HFF-Myc (cell line): ENCODE measurements at regions not wholly inside any gene's neighbourhood (a gene's known extent, or its start where the extent isn't known, plus 50 kb on each side); places are given as distances from the start of the nearest gene placed in this dataset.
A peak's percentile ranks its signal among the peaks of the same experiment; 100 is the strongest.

Source experiments
- DNase-seq: peaks from one replicate; pipeline ENCODE4 v3.0.0-alpha.2; 2011; ENCODE audit warnings: low read depth; ENCODE audit errors: extremely low read depth
- H3K4me3 ChIP-seq: replicated peaks from 2 replicates; pipeline ENCODE4 v1.5.1; 2011; ENCODE audit warnings: low read depth, mild to moderate bottlenecking, control low read depth, low read length
- CTCF ChIP-seq: IDR thresholded peaks from 2 replicates; pipeline ENCODE4 v1.5.1; 2012; ENCODE audit warnings: mild to moderate bottlenecking, low read depth, low read length, control low read depth; ENCODE audit errors: missing control alignments

- DNase-seq, result peak; percentile 75
- no peak overlapping the region for H3K4me3 ChIP-seq
- no peak for TF ChIP-seq CTCF
Observed at GRCh38 chr20:40506537-40506939, 182.5 kb downstream of the MAFB start.

GRCh38 chr20:40503119-40503518 is 185.9 kb downstream of the MAFB start:
- no peak overlapping the region for H3K4me3 ChIP-seq
- no peak for DNase-seq
- no peak for TF ChIP-seq CTCF

GRCh38 chr20:40502576-40502975 is 186.5 kb downstream of the MAFB start:
- no peak for TF ChIP-seq CTCF
- no peak for DNase-seq
- no peak overlapping the region for H3K4me3 ChIP-seq

- no peak for DNase-seq
- no peak for TF ChIP-seq CTCF
- H3K4me3 ChIP-seq, result no peak overlapping the region
Observed at GRCh38 chr20:40499391-40499790, 189.6 kb downstream of the MAFB start.

- no peak overlapping the region for H3K4me3 ChIP-seq
- no peak for TF ChIP-seq CTCF
- no peak for DNase-seq
Observed at GRCh38 chr20:40497899-40498691, 190.9 kb downstream of the MAFB start.

GRCh38 chr20:40495956-40496355 is 193.1 kb downstream of the MAFB start:
- no peak for TF ChIP-seq CTCF
- no peak for DNase-seq
- H3K4me3 ChIP-seq, result no peak overlapping the region

- TF ChIP-seq CTCF, result no peak
- no peak overlapping the region for H3K4me3 ChIP-seq
- no peak for DNase-seq
Observed at GRCh38 chr20:40494248-40494647, 194.8 kb downstream of the MAFB start.
